HG02642 (cell line): ENCODE measurements at regions not wholly inside any gene's neighbourhood (a gene's known extent, or its start where the extent isn't known, plus 50 kb on each side); places are given as distances from the start of the nearest gene placed in this dataset.

Experiments
- ATAC-seq: cut with Tn5 transposase; IDR thresholded peaks from one replicate; pipeline ENCODE4 v1.9.1; 2021; ENCODE audit warnings: mild to moderate bottlenecking; ENCODE audit not compliant: unreplicated experiment, poor library complexity

DNA sequence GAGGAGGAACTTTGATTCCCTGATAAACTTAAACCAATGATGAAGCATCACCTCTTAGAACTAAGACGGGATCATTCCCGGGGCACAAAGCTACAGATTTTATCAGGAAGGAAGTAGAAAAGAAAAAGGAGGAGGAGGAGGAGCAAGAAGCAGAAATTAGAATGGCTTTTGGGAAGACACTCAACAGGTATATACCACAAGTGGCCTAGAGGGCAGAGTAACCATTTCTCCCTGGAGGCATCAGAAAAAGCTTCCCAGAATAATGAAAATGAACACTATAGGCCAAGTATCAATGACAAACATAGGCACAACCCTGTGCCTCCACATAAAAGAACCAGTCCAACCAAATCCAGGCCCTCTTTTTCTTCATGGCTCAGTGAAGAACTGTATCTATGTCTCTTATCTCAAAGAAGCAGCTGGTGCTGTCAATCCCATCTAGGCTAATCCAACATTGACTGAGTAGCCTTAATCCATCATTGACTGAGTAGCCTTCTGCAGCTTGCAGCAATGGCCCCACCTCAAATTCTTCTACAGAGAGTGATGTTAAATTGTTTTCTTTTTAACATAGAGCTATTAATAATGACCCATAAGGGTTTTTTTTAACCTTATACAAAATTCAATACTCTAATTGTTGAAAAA, 178.8 kb upstream of the KIF2A start:
- ATAC-seq: no peak

DNA sequence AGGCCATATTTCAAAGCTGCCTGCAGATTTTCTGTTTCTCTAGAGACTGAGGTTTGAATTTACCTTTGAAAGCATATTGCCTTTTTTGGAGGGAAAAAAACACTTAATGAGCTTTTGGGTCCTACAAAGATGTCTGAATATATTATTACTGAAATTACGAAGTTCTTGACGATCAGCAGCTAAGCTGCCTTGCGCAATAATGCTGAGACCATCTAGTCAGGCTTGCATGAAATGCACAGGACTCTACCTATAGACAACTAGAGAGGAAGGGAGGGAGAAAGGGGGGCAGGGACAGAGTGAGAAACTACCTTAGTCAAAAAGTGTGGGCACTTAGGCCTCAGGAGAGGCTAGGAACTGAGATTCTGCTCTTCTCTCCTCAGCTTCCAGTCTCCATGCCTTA, 175.9 kb upstream of the KIF2A start:
- ATAC-seq: no peak

DNA sequence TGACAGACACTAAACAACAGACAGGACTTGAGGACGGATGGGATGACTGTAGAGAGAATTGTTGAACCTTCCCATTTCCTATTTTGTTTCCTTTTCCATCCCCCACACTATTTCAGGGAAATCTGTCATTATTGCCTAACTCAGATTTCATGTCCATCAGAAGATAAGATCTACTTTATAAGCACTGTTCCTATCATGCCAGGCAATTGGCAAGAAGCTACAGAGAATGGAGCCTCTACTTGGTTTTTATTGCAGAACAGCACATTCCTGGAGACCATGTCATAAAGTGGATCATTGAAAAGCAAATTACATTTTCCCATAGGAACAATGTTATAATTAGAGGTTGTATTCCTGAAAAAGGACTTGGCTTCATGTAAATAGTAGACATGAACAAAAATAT, 173.7 kb upstream of the KIF2A start:
- ATAC-seq: no peak

DNA sequence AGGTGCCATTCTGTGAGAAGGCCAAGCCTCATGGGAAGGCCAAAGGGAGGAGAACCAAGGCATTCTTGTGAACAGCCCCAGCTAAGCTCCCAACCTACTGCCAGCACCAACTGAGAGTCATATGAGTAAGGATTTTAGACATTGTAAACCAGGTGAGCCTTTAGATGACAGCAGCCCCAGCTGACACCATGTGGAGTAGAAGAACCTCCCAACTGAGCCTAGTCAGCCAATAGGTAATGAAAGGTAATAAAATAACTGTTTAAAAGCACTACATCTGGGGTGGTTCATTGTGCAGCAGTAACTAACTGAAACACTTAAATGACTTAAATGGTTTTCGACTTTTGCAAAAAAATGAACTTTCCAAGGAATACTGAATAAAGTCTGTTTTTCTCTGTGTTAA, 172.6 kb upstream of the KIF2A start:
- ATAC-seq: no peak

DNA sequence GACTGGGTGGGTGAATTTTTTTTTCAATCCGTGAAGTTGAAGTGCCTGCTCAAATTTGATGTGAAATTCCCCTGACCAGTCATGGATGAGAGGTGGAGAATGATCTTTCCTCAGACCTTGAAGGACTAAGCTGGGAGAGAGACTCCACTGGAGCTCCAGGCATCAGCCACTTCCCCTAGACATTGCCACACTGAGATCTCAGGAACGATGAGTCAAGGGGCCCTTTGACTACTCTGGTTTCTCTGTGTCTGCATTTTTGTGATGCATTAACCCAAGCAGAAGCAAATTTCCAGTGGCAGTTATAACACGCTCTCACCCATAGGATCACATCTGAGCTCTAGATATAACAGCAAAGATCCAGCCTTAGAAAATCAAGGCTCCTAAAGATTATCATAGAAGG, 171.2 kb upstream of the KIF2A start:
- ATAC-seq: no peak

DNA sequence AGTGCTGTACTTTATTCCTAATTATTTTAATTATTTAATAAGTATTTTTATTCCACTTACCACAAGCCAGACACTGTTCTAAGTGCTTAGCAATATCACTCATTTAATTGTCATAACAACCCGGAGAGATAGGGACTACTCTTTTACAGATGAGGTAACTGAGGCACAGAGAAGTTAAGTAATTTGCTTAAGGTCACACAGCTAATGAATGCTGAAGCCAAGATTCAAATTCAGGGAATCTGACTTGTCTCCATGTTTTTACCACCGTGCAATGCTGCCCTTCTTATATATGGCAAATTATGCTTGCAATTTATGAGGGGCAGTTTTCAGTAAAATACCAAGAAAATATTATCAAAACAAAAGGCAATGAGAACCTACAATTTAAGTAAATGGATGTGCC, 168.4 kb upstream of the KIF2A start:
- ATAC-seq: no peak

DNA sequence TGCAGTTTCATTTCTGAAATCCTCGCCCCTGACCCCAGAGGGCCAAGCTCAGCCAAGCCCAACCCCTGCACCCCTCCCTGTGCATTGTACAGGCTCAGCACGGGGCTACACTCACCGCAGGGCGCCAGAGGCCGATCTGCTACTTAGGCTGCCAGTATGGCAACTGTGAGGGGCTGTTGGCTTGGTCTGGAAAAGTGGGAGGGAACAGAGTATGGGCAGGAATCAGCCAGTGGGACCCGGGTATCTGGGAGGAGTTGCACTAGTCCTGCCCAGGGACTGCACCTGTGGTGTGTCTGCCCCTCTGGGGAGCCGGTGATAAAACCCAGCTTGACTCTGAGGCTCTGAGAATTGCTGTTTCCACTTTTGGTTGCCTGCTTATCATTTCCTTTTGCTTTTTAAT, 167.4 kb upstream of the KIF2A start:
- no peak for ATAC-seq

DNA sequence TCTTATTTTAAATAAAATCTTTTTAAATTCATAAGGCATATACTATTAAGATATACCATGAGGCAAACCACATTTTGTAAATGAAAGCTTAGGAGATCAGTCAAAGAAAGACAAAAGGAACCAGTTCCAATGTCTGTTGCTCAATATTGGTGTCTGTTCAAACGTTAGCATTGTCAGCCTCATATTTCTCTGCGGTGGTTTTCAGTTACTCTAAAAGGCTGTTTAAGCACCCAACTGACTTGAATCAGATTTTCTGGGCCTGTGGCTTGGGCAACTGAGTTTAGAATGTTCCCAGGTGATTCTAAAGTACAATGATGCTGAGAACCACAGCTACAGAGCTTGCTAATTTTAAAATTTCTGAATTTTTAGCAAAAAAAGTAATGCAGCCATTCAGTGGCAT, 166.3 kb upstream of the KIF2A start:
- ATAC-seq: no peak

DNA sequence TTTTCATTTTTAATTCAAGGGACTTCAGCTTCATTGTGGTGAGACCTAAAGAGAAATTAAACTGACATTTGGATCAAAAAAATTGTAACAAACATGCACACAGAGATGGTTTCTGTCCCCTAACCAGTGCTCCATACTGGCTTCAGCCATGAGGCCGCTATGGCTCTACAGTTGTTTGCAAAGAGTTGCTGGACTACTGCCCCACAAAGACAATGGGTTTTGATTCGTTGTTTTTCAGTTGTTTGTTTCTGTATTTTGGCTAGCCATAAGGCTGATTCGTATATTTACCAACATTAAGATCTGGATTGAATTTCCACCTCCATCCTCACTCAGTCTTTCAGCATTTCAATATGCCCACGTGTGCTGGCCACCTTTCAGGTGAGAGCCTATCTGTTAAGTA, 163.7 kb upstream of the KIF2A start:
- ATAC-seq: no peak

DNA sequence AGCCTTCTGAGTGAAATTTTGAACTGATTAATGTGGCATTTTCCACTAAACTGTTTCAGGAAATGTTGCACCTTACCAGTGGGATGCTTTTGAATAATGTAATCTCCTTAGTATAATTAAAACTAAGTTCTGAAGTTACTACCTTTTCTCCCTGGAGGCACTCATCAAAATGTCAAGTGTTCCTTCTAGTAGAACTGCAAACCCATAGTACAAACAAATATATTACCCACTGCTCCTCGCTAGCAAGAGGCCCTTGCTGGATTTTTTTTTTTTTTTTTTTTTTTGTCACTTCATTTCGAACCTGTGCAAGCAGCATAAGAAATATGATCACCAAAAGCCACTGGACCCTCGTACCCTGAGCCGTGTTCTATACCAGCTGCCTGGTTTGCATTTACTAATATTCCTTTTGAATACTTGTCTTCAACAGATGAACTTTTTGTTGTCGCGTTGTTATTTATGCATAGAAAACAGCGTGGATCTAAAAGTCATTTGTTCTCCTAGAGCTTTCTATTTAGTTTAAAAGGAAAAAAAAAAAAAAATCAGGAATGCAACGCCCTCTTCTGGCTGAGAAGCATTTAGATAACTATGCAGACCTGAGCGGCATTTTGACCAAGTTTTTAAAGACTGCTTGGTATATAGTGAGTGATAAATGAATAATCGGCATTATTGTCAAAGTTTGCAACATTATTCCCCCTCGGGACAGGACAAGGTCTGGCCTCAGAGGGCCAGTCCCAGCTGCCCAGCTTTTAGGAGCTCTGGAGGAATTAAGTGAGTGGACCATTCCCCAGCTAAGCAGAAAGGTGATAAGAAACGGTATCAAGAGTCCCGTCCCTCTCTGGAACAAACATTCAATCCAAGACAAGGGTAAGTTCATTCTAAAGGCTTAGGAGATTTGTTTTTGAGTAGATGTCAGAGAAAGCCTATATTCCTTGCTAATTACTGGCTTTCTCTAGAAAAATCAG, 162.5 kb upstream of the KIF2A start:
- no peak for ATAC-seq

DNA sequence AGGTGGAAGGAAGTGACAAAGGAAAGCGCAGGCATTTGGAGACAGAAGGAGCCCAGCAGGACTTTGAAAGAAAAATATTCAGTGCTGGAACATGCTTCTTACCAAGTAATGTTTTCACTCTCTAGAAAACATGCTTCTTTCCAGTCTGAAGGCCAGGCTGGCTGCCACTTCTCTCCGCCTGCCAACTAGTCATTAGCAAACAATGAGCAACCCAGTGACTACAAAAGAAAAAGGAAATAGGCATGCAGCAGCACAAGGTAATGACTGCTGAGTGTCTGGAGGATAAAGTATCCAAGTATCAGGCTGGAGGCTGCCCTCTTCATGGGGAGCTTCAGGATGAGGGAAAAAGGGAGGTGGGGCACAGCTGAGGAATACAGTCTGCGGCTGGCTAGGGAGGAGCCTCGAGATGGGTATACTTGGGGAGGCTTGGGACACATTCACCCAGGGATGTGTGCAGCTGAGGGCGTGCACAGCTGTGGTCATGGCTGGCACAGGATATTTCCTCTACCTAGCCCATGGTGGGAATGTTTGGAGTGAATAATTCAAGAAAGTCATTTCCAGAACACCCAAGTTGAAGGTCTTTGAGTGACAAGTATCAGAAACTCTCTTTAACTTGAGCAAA, 161.5 kb upstream of the KIF2A start:
- no peak for ATAC-seq

DNA sequence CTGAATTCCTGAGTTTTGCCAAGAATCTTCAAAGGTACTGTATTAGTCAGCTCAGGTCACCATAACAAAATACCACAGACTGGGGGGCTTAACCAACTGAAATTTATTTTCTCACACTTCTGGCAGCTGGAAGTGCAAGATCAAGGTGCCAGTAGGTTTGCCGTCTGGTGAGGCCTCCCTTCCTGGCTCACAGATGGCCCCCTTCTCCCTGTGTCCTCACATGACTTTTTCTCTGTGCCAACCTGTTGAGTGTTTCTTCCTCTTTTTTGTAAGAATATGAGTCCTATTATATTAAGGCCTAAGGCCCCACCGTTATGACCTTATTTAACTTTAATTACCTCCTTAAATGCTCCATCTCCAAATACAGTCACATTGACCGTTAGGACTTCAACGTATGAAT, 156.1 kb upstream of the KIF2A start:
- no peak for ATAC-seq

DNA sequence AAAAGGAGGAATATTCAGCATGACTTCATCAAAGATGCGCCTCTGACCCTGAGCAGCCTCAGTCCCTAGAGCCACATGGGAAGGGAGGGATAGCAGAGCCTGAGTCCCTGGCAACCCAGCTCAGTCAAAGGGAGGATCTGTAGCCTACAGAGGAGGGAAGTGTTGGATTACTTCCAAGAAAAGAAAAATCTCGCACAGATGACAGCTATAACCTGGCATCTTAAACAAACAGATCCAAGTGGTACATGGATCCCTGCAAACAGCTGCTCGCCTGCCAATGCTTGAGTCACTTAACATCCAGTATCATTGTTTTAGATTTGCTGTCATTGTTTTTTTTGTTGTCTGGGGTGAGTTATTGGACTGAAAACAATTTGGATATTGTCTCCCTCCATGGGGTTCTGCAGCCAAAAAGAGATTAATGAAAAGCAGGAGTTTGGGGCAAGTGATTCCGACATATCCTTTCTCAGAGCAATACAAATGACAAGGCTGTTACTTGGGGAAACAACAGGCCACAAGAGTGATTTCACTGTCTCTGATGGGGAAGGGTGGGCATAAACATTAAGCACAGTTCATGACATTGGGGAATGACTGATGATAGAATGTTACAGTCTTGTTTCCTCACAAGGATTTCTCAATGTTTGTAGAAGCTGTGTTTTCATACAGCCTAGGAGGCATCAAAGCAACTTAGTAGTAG, 153.5 kb upstream of the KIF2A start:
- ATAC-seq: no peak

DNA sequence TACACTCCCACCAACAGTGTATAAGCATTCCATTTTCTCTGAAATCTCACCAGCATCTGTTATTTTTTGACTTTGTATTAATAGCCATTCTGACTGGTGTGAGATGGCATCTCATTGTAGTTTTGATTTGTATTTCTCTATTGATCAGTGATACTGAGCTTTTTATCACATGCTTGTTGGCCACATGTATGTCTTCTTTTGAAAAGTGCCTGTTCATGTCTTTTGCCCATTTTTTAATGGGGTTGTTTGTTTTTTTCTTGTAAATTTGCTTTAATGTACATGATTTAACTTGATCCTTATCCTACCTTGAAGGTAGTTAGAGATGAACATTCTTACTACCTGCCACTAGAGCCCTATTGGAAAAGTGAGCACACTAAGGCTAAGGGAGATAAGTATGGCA, 151.2 kb upstream of the KIF2A start:
- no peak for ATAC-seq

DNA sequence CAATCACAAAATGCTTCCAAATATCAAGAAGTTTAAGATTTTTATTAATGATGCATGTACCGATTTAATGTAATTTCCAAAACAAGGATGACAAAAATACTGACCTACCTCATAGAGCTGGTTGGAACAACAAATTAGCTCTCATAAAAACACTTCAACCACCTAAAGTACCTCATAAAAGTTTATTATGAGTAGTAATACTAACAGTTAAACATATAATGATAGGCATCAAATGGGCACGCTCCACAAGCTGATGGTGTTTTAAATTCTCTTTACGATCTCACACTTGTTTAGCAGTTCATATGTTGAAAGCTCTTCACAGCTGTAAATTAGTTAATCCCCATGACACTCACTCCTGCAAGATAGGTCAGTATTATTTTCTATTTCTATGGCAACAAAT, 150.0 kb upstream of the KIF2A start:
- ATAC-seq: no peak

DNA sequence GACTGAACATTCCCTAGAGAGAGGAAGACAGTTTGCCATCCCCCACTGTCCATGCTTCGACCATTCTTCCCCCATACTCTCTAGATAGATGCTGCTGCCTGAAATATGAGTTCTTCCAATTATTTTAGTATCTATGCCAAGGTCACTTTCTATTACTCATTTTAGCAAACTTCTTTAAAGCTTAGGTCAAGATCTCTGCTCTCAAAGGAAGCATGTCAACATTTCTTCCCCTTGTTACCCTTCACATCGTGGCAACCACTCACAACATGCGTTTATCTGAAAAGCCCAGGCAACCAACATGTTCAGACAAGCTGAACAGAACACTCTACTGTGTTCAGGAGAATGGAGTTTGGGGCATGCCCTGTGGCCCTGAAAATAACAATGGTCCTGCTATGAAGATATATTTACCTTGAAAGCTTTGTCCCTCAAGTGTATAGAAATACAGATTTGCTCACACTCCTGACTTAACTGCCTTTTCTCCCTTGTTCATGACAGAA, 138.4 kb upstream of the KIF2A start:
- no peak for ATAC-seq

DNA sequence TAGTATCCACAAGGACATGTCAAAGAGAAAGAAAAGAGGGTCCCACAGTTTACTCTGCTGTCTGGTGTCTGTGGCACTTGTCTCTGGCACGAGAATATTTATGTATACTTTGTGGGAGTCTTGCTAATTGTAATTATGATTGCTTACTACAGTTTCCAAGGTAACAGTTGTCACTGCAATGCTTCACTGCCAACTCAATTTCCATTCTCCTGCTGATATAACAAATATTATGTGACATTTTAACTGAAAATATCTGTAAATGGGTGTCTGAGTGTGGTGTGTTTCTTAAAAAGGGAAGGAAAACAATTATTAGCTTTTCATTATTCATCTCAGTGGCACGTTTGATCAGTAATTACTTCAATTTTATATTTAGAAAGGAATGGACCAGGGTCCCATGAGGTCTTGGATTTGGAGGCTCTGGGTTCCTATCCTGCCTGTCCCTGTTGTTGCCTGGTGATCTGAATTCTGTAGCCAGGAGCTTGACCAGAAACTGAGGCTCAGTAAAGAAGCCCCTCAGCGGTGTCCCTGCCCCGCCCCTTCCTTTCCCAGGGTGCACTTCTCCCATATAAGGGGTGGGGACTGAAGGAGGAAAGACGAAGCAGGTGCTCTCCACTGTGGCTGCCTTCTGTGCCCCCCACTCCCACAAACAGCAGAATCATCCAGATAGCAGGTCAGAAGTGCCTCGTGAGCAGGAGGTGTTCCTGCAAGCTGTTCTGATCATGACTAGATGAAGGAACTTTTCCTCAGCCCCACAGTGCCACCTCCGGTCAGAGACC, 137.3 kb upstream of the KIF2A start:
- ATAC-seq: no peak

DNA sequence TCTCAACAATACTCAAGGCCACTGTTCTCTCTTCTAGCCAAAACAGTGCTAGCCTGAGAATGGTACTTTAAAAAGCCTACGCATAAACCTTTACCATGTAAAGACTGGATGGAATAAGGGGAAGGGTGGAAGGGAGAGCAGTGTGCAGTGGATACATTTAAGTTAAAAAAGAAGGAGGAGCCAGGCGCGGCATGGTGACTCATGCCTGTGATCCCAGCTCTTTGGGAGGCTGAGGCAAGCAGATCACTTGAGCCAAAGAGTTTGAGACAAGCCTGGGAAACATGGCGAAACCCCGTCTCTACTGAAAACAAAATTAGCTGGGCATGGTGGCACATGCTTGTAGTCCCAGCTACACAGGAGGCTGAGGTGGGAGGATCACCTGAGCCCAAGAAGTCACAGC, 127.7 kb upstream of the KIF2A start:
- no peak for ATAC-seq

DNA sequence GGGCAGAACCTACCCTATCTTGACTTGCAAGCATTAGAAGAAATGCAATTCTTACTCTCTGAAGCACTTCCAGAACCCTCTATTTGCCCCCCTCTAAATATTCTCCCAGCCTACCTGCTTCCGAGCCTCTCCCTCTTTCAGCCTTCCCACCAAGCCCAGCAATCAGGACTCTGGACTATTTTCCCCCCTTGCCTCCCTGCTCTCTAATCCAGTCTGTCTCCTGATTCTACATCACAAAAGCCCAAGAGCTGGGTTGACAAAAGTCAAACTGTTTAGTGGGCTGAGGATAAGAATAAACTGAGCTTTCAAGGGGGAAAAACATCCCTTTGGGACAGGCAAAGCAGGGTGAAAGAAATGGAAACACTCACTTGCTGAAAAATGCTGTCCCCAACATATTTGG, 123.2 kb upstream of the KIF2A start:
- no peak for ATAC-seq

DNA sequence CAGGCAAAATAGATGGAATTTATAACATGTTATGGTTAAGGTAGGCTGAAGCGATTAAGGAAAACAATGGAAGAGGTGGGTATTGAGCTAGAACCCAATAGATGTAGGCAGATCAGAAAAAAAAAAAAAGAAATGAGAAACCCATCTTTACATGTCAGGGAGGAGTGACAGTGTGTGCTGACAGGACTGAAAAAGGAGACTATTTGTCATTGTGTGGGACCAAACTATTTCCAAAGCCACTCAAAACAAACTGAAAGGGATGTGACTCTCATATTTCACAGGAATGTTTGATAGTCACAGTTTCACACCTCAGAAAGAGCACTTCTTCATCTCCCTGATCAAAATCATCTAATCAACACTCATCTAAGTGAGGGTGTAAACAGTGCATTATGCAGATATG, 122.3 kb upstream of the KIF2A start:
- no peak for ATAC-seq
